ENCODE measurements at regions not wholly inside any gene's neighbourhood (a gene's known extent, or its start where the extent isn't known, plus 50 kb on each side); places are given as distances from the start of the nearest gene placed in this dataset.

GRCh38 chr3:30084316-30084715 is 522.1 kb upstream of the TGFBR2 start:
- TF ChIP-seq EZH2 (IDR thresholded peaks at IDR 0.05) (no peak), POLR2AphosphoS5 (IDR thresholded peaks at IDR 0.05; ENCODE audit: borderline replicate concordance, low read depth, low read length) (no peak)
